GM19455 (cell line): ENCODE measurements at regions not wholly inside any gene's neighbourhood (a gene's known extent, or its start where the extent isn't known, plus 50 kb on each side); places are given as distances from the start of the nearest gene placed in this dataset.
"Not testable (repeated sequence)": the region's sequence is repeated elsewhere in the genome, so short reads cannot be mapped to it uniquely, and the experiment has no call there.

ENCODE experiments used
- ATAC-seq: cut with Tn5 transposase; IDR thresholded peaks from one replicate; pipeline ENCODE4 v1.9.1; 2021; ENCODE audit not compliant: unreplicated experiment

GRCh38 chr14:43338713-43339112 is 1168.4 kb downstream of the FSCB start:
- ATAC-seq = no peak

- ATAC-seq = no peak
Observed at GRCh38 chr14:43336351-43336750, 1170.7 kb downstream of the FSCB start.

- not testable (repeated sequence) for ATAC-seq
Observed at GRCh38 chr14:43326501-43327407, 1180.3 kb downstream of the FSCB start.

- ATAC-seq = no peak
Observed at GRCh38 chr14:43316427-43316826, 1190.7 kb downstream of the FSCB start.

GRCh38 chr14:43313719-43314118 is 1193.4 kb downstream of the FSCB start:
- ATAC-seq = no peak

- ATAC-seq = no peak
Observed at GRCh38 chr14:43308421-43309110, 1198.5 kb downstream of the FSCB start.

GRCh38 chr14:43307836-43308235 is 1199.2 kb downstream of the FSCB start:
- ATAC-seq = no peak

- ATAC-seq = no peak
Observed at GRCh38 chr14:43306053-43306452, 1201.0 kb downstream of the FSCB start.

GRCh38 chr14:43297794-43298193 is 1209.3 kb downstream of the FSCB start:
- ATAC-seq = no peak

GRCh38 chr14:43296061-43296460 is 1211.0 kb downstream of the FSCB start:
- not testable (repeated sequence) for ATAC-seq

GRCh38 chr14:43285575-43285974 is 1221.5 kb downstream of the FSCB start:
- ATAC-seq = no peak

- no peak for ATAC-seq
Observed at GRCh38 chr14:43260056-43260455, 1247.0 kb downstream of the FSCB start.

- no peak for ATAC-seq
Observed at GRCh38 chr14:43258396-43258795, 1248.7 kb downstream of the FSCB start.

- not testable (repeated sequence) for ATAC-seq
Observed at GRCh38 chr14:43256996-43257395, 1250.1 kb downstream of the FSCB start.

GRCh38 chr14:43252866-43253265 is 1254.2 kb downstream of the FSCB start:
- ATAC-seq = no peak

- no peak for ATAC-seq
Observed at GRCh38 chr14:43249591-43249990, 1257.5 kb downstream of the FSCB start.

- ATAC-seq = no peak
Observed at GRCh38 chr14:43249116-43249515, 1258.0 kb downstream of the FSCB start.

- no peak for ATAC-seq
Observed at GRCh38 chr14:43247877-43248276, 1259.2 kb downstream of the FSCB start.

GRCh38 chr14:43244142-43244625 is 1262.9 kb downstream of the FSCB start:
- ATAC-seq = no peak

GRCh38 chr14:43243168-43243567 is 1263.9 kb downstream of the FSCB start:
- no peak for ATAC-seq

GRCh38 chr14:43232261-43232660 is 1274.8 kb downstream of the FSCB start:
- no peak for ATAC-seq

- no peak for ATAC-seq
Observed at GRCh38 chr14:43215524-43215923, 1291.6 kb downstream of the FSCB start.
